Neural crest cell (in vitro differentiated cells): ENCODE measurements at regions not wholly inside any gene's neighbourhood (a gene's known extent, or its start where the extent isn't known, plus 50 kb on each side); places are given as distances from the start of the nearest gene placed in this dataset.
"Not testable (repeated sequence)": the region's sequence is repeated elsewhere in the genome, so short reads cannot be mapped to it uniquely, and the experiment has no call there.

Experiments
- DNase-seq: peaks from one replicate; pipeline ENCODE4 v3.0.0; 2021; ENCODE audit warnings: low read depth, mixed read lengths, low spot score
- H3K27ac Mint-ChIP-seq: one replicate; pipeline ENCODE4 v1.8.0; 2021; ENCODE audit warnings: mild to moderate bottlenecking, mixed read lengths; ENCODE audit not compliant: unreplicated experiment
- H3K27me3 Mint-ChIP-seq: 2 replicates; pipeline ENCODE4 v1.8.0; 2021; ENCODE audit warnings: low read depth, mild to moderate bottlenecking, mixed read lengths
- H3K36me3 Mint-ChIP-seq: 2 replicates; pipeline ENCODE4 v1.8.0; 2021; ENCODE audit warnings: low read depth, mild to moderate bottlenecking, mixed read lengths
- H3K4me1 Mint-ChIP-seq: 2 replicates; pipeline ENCODE4 v1.8.0; 2021; ENCODE audit warnings: mixed read lengths
- H3K4me3 Mint-ChIP-seq: one replicate; pipeline ENCODE4 v1.8.0; 2021; ENCODE audit warnings: mild to moderate bottlenecking, mixed read lengths
- H3K9me3 Mint-ChIP-seq: 2 replicates; pipeline ENCODE4 v1.8.0; 2021; ENCODE audit warnings: mixed read lengths

DNA sequence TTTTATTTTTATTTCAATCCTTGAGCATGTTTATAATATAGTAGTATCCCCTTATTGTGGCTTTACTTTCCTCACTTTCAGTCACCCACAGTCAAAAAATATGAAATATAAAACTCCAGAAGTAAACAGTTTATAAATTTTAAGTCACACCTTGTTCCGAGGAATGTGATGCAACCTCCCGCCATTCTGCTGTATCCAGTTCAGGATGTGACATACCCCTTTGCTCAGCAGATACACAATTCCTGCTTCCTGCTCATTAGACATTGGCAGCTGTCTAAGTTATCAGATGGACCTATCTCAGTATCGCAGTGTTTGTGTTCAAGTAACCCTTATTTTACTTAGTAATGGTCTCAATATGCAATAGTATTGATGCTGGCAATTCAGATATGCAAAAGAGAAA lies 144.5 kb downstream of the POTEG start:
- not testable (repeated sequence) for H3K4me3 Mint-ChIP-seq, DNase-seq, H3K9me3 Mint-ChIP-seq, H3K27me3 Mint-ChIP-seq, H3K4me1 Mint-ChIP-seq, H3K27ac Mint-ChIP-seq, H3K36me3 Mint-ChIP-seq

DNA sequence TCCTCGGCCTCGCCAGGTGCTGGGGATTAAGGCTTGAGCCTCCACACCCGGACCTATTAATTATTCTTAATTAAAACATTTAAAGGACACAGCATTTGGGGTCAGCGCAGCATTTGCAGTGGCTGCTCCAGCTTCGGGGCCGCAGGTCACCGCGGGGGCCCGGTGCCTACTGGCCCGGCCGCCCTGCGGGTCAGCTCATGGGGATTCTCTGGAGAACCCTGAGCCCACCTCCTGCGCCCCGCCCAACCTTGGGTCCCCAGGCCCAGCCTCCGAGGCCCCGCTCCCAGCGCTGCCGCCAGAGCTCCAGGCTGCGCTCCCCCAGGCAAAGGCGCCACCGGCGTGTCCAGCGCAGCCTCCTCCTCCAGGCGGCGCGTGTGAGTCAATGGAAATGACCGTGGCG lies 133.9 kb downstream of the POTEG start:
- H3K9me3 Mint-ChIP-seq, DNase-seq, H3K4me3 Mint-ChIP-seq, H3K27me3 Mint-ChIP-seq, H3K4me1 Mint-ChIP-seq, H3K27ac Mint-ChIP-seq, H3K36me3 Mint-ChIP-seq: not testable (repeated sequence)

DNA sequence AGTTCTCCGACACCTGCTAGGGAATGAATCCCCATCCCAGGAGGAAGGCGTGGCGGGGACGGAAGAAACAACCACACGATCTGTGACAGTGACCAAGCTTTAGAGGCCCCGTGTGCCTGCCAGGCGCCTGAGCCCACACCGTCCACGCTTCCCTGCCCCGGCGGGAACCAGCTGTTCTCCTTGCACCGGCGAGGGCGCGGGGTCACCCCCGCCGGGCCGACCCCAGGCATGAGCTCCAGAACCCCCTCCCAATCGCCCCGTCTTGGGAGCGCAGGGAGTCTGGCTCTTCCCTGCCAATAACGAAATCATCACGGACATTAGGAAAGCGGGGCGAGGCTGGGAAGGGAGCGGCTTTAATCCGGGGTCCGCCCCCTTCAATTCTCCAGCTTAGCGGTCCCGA lies 133.3 kb downstream of the POTEG start:
- H3K36me3 Mint-ChIP-seq, H3K4me1 Mint-ChIP-seq, H3K27me3 Mint-ChIP-seq, DNase-seq, H3K9me3 Mint-ChIP-seq, H3K4me3 Mint-ChIP-seq, H3K27ac Mint-ChIP-seq: not testable (repeated sequence)

DNA sequence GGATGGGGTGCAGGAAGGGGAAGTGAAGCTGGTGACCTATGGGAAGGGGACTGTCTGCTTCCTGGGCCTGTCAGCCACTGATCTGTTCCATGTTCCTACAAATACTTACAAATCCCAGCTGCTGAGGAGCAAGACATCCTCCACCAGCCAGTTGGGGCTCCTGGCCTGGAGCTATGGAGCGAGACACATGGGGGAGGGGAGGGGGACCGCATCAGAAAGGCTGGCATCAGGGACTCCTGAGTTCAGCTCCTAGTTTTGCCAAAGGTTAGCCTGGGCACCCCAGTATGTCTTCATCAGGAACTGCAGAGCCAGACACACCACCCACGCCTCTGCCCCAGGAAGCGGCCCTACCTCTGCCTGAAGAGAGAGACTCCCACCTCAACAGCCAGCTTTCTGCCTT lies 130.3 kb downstream of the POTEG start:
- not testable (repeated sequence) for H3K4me1 Mint-ChIP-seq, DNase-seq, H3K36me3 Mint-ChIP-seq, H3K9me3 Mint-ChIP-seq, H3K27me3 Mint-ChIP-seq, H3K4me3 Mint-ChIP-seq, H3K27ac Mint-ChIP-seq

DNA sequence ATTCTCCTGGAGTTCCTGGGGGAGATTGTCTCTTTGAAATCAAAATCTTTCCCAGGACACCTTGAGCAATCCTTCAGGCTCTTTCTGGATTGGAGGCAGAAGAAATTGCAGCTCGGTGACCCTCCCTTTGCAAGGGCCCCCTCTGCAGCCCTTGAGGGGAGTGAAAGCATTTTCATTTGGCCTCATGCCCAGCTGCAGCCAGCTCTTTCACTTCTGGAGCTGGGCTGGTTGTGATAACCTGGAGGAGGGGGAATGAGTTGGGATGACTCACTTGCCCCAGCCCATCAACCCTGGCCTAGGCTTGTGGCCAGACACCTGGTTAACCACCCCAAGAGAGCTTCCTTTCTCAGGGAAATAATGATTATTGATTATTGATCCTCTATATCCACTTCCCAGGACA lies 129.7 kb downstream of the POTEG start:
- not testable (repeated sequence) for H3K4me1 Mint-ChIP-seq, H3K4me3 Mint-ChIP-seq, H3K9me3 Mint-ChIP-seq, H3K36me3 Mint-ChIP-seq, H3K27me3 Mint-ChIP-seq, DNase-seq, H3K27ac Mint-ChIP-seq

DNA sequence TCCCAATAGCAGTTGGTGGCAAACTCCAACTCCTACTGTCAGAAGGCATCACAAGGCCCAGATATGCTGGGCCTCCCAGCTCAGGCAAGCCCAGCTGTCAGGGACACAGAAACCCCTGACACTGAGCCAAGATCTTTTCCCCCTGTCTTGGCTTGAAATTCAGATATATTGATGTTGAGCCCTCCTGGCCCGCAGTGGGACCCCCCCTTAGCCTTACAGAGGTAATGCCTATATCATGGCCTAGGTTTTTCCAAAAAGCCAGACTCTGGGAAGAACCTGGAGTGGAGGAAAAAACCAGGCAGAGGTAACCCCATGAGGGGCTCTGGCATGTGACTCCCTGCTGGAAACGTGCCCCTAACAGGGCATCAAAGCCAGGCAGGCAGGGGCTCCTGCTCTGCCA lies 129.2 kb downstream of the POTEG start:
- not testable (repeated sequence) for H3K9me3 Mint-ChIP-seq, H3K4me1 Mint-ChIP-seq, DNase-seq, H3K4me3 Mint-ChIP-seq, H3K27me3 Mint-ChIP-seq, H3K36me3 Mint-ChIP-seq, H3K27ac Mint-ChIP-seq

DNA sequence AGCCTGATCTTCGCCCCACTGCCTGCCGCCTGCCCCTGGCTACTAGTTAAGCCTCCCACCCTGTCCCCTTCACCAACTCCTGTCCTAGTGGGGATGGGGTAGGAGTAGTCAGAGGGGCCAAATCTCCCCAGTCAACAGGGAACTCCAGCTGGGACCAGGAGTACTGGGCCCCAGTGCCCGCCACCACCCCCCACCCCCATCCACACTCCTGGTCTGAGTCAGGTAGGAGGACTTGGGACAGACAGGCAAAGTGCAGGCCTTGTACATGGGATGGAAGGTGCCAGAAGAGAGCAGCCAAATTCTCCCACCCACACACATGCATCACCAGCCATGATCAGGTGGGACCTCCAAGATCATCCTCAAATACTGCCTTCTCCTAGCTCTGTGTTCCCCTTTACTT lies 128.4 kb downstream of the POTEG start:
- H3K4me1 Mint-ChIP-seq, H3K4me3 Mint-ChIP-seq, H3K36me3 Mint-ChIP-seq, H3K27me3 Mint-ChIP-seq, DNase-seq, H3K9me3 Mint-ChIP-seq, H3K27ac Mint-ChIP-seq: not testable (repeated sequence)

DNA sequence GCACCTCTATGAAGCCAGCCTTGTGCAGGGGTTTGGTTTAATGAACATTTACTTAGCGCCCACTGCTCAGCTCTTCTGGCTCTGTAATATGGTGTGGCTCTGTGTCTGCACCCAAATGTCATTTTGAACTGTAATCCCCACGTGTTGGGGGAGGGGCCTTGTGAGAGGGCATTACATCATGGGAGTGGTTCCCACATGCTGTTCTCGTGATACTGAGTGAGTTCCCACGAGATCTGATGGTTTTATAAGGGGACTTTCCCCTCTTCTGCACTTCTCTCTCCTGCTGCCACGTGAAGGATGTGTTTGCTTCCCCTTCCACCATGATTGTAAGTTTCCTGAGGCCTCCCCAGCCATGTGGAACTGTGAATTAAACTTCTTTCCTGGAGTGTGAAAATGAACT lies 127.7 kb downstream of the POTEG start:
- not testable (repeated sequence) for H3K4me3 Mint-ChIP-seq, H3K36me3 Mint-ChIP-seq, H3K9me3 Mint-ChIP-seq, DNase-seq, H3K27me3 Mint-ChIP-seq, H3K27ac Mint-ChIP-seq, H3K4me1 Mint-ChIP-seq

DNA sequence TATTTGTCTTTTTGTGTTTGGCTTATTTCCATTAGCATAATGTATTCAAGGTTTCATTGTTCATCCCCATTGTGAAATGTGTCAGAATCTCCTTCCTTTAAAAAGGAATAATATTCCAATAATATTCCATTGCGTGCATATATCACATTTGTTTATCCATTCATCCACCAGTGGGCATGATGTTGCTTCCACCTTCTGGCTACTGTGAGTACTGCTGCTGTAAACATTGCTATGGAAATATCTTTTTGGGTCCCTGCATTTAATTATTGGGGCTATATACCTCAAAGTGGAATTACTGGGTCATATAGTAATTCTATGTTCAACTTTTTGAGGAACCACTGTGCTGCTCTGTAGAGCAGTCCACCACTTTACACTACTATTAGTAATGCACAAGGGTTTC lies 123.1 kb downstream of the POTEG start:
- H3K27me3 Mint-ChIP-seq, H3K36me3 Mint-ChIP-seq, DNase-seq, H3K27ac Mint-ChIP-seq, H3K4me1 Mint-ChIP-seq, H3K4me3 Mint-ChIP-seq, H3K9me3 Mint-ChIP-seq: not testable (repeated sequence)

DNA sequence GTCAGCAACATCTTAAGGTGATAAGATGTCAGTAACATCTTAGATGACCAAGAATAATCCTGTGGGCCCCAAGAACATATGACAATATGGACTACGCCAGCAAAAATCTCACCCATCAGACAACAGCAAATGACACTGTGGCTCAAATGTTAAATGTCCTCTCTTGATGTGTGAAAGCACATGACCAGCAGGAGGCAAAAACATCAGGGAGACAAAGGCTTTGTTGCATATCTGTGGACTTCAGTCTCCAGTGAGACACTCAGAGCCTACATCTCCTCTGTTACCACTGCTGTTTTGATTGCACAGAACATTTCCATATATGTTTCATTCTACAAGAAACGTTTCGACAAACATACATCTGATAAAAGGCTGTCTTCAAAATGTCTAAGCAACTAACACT lies 103.5 kb downstream of the POTEG start:
- not testable (repeated sequence) for H3K27me3 Mint-ChIP-seq, H3K36me3 Mint-ChIP-seq, H3K4me3 Mint-ChIP-seq, H3K9me3 Mint-ChIP-seq, H3K27ac Mint-ChIP-seq, DNase-seq, H3K4me1 Mint-ChIP-seq

DNA sequence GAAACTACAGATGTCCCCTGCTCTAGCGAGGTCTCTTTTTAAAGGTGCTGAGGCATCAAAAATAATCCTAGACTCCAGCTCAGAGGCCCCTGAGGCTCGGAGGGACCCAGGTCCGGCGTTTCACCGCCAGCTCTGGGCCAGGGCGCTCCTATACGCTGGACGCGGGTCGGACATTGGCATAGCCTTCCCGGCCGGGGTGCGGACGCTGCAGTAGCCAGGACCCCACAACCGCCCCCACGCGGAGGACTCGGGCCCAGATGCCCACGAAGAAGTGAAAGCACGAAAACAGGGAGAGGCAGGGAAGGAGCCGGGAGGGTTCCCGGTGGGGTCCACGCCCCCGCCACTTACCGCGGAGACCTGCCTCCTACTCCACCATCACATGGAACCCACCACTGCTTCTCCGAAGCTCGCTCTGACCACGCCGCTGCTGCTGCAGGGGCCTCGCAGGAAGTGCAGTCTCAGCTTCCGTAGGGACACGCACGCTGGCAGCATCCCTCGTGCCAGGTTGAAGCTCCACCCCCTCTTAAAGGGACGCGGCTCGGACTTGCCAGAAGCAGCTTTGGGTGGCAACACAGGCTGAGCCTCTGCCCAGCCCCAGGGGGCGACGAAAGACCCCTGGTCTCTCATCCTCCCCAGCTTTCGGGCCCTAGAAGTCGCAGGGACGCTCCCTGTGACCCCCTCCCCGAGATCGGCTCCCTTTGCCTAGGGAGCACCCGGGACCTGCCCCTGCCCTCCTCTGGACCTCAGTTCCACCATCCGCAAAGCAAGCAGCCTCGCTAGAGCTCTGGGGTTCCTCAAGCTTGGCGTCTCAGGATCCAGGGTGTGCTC lies 96.7 kb downstream of the POTEG start:
- DNase-seq, H3K9me3 Mint-ChIP-seq, H3K27ac Mint-ChIP-seq, H3K27me3 Mint-ChIP-seq, H3K4me3 Mint-ChIP-seq, H3K4me1 Mint-ChIP-seq, H3K36me3 Mint-ChIP-seq: not testable (repeated sequence)

DNA sequence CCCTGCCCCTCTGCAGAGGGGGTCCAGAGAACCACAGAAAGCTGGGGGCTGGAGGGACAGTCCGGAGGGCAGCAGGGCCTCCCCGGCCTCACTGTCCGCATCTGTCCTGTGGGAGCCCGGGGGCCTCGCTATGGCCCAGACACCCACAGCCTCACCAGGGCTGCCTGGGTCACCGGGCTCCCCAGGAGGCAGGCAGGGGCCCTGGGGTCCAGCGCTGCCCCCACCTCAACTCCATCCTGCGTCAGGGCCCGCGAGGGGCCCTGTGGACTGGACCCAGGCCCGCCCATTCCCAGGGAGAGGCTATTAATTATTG lies 96.1 kb downstream of the POTEG start:
- not testable (repeated sequence) for H3K4me1 Mint-ChIP-seq, H3K9me3 Mint-ChIP-seq, H3K27me3 Mint-ChIP-seq, H3K4me3 Mint-ChIP-seq, DNase-seq, H3K27ac Mint-ChIP-seq, H3K36me3 Mint-ChIP-seq

DNA sequence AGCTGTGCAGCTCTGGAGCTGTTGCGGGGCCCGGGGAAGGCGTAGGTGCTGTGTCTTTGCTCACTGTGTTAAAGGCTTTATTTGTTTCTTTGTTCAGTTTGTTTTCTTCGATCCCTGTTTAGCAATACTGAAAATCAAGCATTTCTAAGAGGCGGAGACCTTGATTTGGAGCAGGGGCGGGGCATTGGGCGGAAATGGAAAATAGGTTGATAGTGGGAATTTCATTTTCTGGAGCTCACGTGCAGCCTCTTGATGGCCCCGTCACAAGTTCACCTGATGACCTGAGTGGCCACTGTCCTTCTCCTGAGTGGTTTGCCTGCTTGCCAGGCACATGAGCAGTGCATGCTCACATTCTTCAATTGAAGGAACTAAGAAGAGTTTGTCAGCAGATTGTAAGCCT lies 93.2 kb downstream of the POTEG start:
- not testable (repeated sequence) for DNase-seq, H3K27ac Mint-ChIP-seq, H3K27me3 Mint-ChIP-seq, H3K4me3 Mint-ChIP-seq, H3K36me3 Mint-ChIP-seq, H3K4me1 Mint-ChIP-seq, H3K9me3 Mint-ChIP-seq

DNA sequence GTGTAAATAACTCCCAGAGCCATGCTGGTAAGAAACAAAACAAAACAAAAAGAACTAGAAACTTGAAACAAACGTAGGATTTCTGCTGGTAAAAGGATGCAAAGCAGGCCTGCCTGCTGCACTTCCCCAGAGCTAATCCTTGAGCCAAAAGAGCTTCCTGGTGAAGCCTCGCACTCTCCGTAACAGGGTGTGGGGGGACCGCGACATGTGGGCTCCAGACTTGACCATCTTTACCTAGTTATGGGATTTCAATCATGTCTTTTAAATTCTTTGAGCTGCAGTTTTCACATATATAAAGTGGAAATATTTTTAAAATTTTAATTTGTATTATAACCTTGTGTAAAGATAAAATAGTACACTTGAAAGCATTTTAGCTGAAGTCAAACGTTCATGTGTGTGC lies 92.5 kb downstream of the POTEG start:
- not testable (repeated sequence) for H3K4me3 Mint-ChIP-seq, H3K36me3 Mint-ChIP-seq, H3K27me3 Mint-ChIP-seq, DNase-seq, H3K4me1 Mint-ChIP-seq, H3K9me3 Mint-ChIP-seq, H3K27ac Mint-ChIP-seq

DNA sequence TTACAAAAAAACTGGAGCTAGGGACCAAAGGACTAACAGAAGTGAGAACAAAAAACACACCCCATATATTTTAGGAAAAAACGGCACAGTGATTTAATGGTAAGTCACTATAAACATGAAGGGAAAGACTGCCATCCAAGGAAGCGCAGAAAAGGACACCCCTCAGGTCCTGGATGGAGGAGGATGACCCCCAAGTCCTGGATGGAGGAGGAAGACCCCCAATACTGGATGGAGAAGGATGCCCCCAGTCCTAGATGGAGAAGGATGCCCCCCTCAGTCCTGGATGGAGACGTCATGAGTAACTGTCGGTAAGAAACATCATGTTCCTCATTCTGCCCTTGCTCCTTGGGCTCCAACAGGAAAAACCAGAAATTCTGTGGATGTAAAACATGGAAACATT lies 89.9 kb downstream of the POTEG start:
- H3K36me3 Mint-ChIP-seq, H3K9me3 Mint-ChIP-seq, DNase-seq, H3K27ac Mint-ChIP-seq, H3K27me3 Mint-ChIP-seq, H3K4me1 Mint-ChIP-seq, H3K4me3 Mint-ChIP-seq: not testable (repeated sequence)
